Right lobe of liver (tissue), 6 donors: ENCODE measurements at regions not wholly inside any gene's neighbourhood (a gene's known extent, or its start where the extent isn't known, plus 50 kb on each side); places are given as distances from the start of the nearest gene placed in this dataset.
"Not testable (repeated sequence)": the region's sequence is repeated elsewhere in the genome, so short reads cannot be mapped to it uniquely, and the experiment has no call there.

Experiments
- ATAC-seq, 4 donors: fragments of 200-7000 bp; cut with Tn5 transposase; one replicate each; pipeline ENCODE4 v1.9.1; 2020; ENCODE audit warnings: mild to moderate bottlenecking in 4 of 4, moderate library complexity in 4 of 4
- DNase-seq, 3 donors: peaks; one replicate each; pipeline ENCODE4 v3.0.0-alpha.2; 2020
- H3K27ac ChIP-seq, 3 donors: fragments of 200-600 bp; one replicate each; pipeline ENCODE4 v1.8.0; 2022
- H3K27me3 ChIP-seq, 2 donors: fragments of 200-600 bp; one replicate each; pipeline ENCODE4 v1.8.0; 2022
- H3K36me3 ChIP-seq, 4 donors: fragments of 200-600 bp; sonication (generic) in 1 of 4; one replicate each; pipeline versions ENCODE4 v1.5.1 to v1.8.0; 2017 to 2022; ENCODE audit warnings: control low read depth in 1 of 4
- H3K4me1 ChIP-seq, 4 donors: fragments of 200-600 bp; sonication (generic) in 1 of 4; one replicate each; pipeline versions ENCODE4 v1.5.1 to v1.8.0; 2017 to 2022; ENCODE audit warnings: control low read depth in 1 of 4
- H3K4me3 ChIP-seq, 3 donors: fragments of 200-600 bp; one replicate each; pipeline ENCODE4 v1.8.0; 2022
- H3K9me3 ChIP-seq, 4 donors: fragments of 200-600 bp; sonication (generic) in 1 of 4; one replicate each; pipeline versions ENCODE4 v1.5.1 to v1.8.0; 2017 to 2022; ENCODE audit warnings: control low read depth in 1 of 4
- POLR2A ChIP-seq: fragments of 450-650 bp; IDR thresholded peaks from one replicate; pipeline ENCODE4 v1.6.1; 2017; ENCODE audit warnings: antibody characterized with exemption, mild to moderate bottlenecking
- WGBS: methylation state at CpG from one replicate; pipeline ENCODE4 v1.1.6; 2018; ENCODE audit warnings: low coverage, low lambda C conversion rate; ENCODE audit not compliant: insufficient coverage; ENCODE audit errors: missing lambda C conversion rate; 5-methylcytosine and 5-hydroxymethylcytosine counted together
- intact Hi-C, 2 donors: fragments of 100-400 bp; cut with DNase I; formaldehyde crosslinking; loops; one replicate each; pipeline versions ENCODE4 v1.11.2 to v1.14.1; 2022
- TF ChIP-seq, protein P1 (sequence below), 4 donors: fragments of 200-600 bp in 3 of 4; fragments of 450-650 bp in 1 of 4; IDR thresholded peaks; one replicate each; pipeline versions ENCODE4 v1.5.1 to v1.8.0; 2016 to 2022; ENCODE audit warnings: antibody characterized with exemption in 4 of 4, mild to moderate bottlenecking in 2 of 4
- donor health status: DM: no; HTN: yes; CAD: no.
- donor health status: DM: no; HTN: no; CAD: no.
- donor health status: DM: no; HTN: no; CAD: no.
- donor health status: DM: no; HTN: yes; CAD: no.
- donor health status: DM: no; HTN: yes; CAD: no.

DNA sequence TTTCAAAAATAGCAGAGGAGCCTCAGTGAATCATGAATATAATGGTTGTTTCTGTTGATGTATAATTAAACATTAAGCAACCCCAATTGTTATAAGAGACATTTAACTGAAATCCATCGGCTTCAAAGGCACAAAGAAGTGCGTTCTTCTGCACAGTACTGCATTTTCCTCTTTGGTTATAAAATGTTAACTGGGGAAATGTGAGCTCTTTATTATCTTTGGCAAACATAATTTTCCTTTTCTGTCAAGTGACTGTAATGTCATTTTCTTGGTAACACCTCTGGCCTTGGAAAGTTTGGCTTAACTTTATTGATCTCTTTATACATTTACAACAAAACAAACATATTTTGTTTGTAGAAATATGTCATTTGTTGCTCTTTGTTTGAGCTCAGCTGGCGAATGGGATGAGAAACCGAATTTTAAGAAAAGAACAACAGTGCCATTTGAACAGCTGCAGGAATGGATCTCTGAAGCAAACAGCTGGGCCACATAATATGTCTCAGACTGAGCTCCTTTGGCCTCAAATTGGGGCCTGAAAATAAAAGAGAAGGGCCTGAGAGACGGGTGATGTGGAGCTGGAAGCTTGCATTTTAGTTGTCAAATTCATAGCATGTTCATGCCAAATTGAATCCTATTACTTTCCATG is 427.0 kb upstream of the SPTLC3 start:
- no peak for ATAC-seq
- DNase-seq: no peak
- Histone ChIP-seq H3K4me1 (no peaks in the 10 kb centered on the region), H3K4me3 (no peak overlapping the region), H3K27me3 (no peaks in the 10 kb centered on the region), H3K36me3 (no peaks in the 10 kb centered on the region), H3K9me3 (no peaks in the 10 kb centered on the region), H3K27ac (no peak overlapping the region)
- WGBS: 42% methylated on average over 5 of the region's 5 CpGs
- TF ChIP-seq, protein P1, sequence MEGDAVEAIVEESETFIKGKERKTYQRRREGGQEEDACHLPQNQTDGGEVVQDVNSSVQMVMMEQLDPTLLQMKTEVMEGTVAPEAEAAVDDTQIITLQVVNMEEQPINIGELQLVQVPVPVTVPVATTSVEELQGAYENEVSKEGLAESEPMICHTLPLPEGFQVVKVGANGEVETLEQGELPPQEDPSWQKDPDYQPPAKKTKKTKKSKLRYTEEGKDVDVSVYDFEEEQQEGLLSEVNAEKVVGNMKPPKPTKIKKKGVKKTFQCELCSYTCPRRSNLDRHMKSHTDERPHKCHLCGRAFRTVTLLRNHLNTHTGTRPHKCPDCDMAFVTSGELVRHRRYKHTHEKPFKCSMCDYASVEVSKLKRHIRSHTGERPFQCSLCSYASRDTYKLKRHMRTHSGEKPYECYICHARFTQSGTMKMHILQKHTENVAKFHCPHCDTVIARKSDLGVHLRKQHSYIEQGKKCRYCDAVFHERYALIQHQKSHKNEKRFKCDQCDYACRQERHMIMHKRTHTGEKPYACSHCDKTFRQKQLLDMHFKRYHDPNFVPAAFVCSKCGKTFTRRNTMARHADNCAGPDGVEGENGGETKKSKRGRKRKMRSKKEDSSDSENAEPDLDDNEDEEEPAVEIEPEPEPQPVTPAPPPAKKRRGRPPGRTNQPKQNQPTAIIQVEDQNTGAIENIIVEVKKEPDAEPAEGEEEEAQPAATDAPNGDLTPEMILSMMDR (IDR thresholded peaks at IDR 0.05): no peak
- TF ChIP-seq POLR2A: no peak
- intact Hi-C loops: no loop called here

DNA sequence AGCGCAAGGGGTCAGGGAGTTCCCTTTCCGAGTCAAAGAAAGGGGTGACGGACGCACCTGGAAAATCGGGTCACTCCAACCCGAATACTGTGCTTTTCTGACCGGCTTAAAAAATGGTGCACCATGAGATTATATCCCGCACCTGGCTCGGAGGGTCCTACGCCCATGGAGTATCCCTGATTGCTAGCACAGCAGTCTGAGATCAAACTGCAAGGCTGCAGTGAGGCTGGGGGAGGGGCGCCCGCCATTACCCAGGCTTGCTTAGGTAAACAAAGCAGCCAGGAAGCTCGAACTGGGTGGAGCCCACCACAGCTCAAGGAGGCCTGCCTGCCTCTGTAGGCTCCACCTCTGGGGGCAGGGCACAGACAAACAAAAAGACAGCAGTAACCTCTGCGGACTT is 426.1 kb upstream of the SPTLC3 start:
- H3K27ac ChIP-seq, H3K4me1 ChIP-seq, H3K36me3 ChIP-seq, DNase-seq, H3K9me3 ChIP-seq, H3K4me3 ChIP-seq, H3K27me3 ChIP-seq, intact Hi-C loops, ATAC-seq: not testable (repeated sequence)
- 90% methylated on average over 2 of the region's 14 CpGs for WGBS

DNA sequence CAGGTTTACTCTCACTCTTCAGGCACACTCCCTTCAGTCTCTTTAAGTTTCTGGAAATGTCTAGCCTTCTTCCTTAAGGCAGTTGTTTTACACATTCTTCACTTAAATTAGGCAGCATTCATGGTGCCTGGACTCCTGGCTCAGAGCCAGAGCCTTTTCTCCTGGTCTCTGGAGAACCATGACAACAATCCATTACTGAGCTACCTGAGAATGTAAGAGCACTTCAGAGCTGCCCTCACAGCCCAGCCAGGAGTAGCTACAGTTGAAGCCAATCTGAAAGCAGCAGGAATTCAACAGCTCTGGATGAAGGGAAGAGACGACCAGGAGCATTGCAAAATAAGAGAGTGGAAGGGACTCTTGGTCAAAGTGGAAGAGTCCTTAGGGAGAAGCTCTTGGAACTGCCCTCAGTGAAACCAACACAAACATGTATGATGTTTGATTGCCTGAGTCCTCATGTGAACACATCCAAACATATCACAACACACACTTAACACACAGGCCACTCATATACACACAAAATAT is 416.8 kb upstream of the SPTLC3 start:
- H3K27me3 ChIP-seq: no peaks in the 10 kb centered on the region
- ATAC-seq (no peak), DNase-seq (no peak)
- WGBS: 17% methylated on average over 1 of the region's 1 CpG
- no peak for TF ChIP-seq POLR2A
- TF ChIP-seq, protein P1 (IDR thresholded peaks at IDR 0.05): no peak
- H3K9me3 ChIP-seq: no peaks in the 10 kb centered on the region
- no peaks in the 10 kb centered on the region for H3K36me3 ChIP-seq
- no peak overlapping the region for H3K4me3 ChIP-seq
- H3K27ac ChIP-seq: no peak overlapping the region
- intact Hi-C loops: no loop called here
- no peaks in the 10 kb centered on the region for H3K4me1 ChIP-seq

DNA sequence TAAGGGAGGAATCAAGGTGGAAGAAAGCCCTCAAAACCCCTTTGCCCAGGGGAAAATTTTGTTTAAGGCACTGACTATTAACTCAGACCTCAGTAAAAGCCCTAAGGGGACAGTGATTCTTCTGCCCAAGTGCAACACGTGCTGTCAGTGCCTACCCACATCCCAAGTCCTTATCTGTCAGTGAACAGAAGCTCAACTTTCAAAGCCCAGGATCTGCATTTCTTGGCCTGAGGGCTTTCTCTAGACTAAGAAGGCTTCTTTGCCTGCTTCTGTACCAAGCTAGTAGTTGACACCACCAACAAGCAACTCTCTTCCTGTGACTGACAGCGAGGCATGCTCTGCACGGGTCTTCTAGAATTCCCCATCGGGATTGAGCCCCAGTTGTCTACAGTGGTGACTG is 416.0 kb upstream of the SPTLC3 start:
- Histone ChIP-seq H3K36me3 (no peaks in the 10 kb centered on the region), H3K4me3 (no peak overlapping the region), H3K4me1 (no peaks in the 10 kb centered on the region), H3K27me3 (no peaks in the 10 kb centered on the region), H3K27ac (no peak overlapping the region), H3K9me3 (no peaks in the 10 kb centered on the region)
- DNase-seq (no peak), ATAC-seq (no peak)
- 29% methylated on average over 4 of the region's 4 CpGs for WGBS
- TF ChIP-seq, protein P1 (IDR thresholded peaks at IDR 0.05): no peak
- TF ChIP-seq POLR2A: no peak
- intact Hi-C loops: no loop called here

DNA sequence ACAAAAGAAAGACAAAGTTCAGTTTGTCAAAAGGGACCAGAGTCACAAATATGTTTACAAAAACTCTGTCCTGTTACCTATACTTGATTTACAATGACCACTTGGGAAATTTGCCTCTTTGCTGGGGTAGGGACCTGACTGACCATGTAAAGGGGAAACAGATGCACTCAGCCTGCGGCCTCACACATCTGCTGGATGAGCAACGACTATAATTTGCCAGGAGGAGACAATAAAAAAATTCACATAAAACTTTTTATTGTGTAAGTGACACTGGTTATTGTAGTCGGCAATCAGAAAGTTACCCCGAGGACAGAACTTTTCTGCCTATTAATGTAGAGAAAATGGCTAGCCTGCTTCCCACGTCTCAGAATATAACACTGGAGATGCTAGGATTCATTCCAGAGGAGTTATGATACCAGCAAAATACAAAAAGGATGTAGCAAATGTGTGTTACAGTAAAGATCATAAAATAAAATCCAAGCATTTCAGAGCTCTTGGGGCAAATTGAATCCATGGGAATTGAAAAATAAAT is 415.4 kb upstream of the SPTLC3 start:
- Histone ChIP-seq H3K4me3 (no peak overlapping the region), H3K27ac (no peak overlapping the region), H3K27me3 (no peaks in the 10 kb centered on the region), H3K36me3 (no peaks in the 10 kb centered on the region), H3K4me1 (no peaks in the 10 kb centered on the region), H3K9me3 (no peaks in the 10 kb centered on the region)
- DNase-seq (no peak), ATAC-seq (no peak)
- intact Hi-C loops: no loop called here
- WGBS: 64% methylated on average over 5 of the region's 5 CpGs
- TF ChIP-seq, protein P1 (IDR thresholded peaks at IDR 0.05): no peak
- TF ChIP-seq POLR2A: no peak
